ENCODE measurements at regions not wholly inside any gene's neighbourhood (a gene's known extent, or its start where the extent isn't known, plus 50 kb on each side); places are given as distances from the start of the nearest gene placed in this dataset.
"Not testable (repeated sequence)": the region's sequence is repeated elsewhere in the genome, so short reads cannot be mapped to it uniquely, and the experiment has no call there.

GRCh38 chr5:60055168-60055567 is 161.6 kb upstream of the PDE4D start:
- CTCF ChIA-PET = no interaction called here

GRCh38 chr5:60041996-60042664 is 148.6 kb upstream of the PDE4D start:
- CTCF ChIA-PET; FAIRE-seq; H3K27me3 ChIP-seq (ENCODE audit: control insufficient read depth in 2 of 2, insufficient read depth in 2 of 2, low read length in 2 of 2); POLR2A ChIA-PET; H4K20me1 ChIP-seq (replicated peaks; ENCODE audit: control insufficient read depth, extremely low read depth, insufficient read depth, low read length); H3K36me3 ChIP-seq (ENCODE audit: control insufficient read depth in 2 of 2, extremely low read depth in 1 of 2, insufficient read depth in 2 of 2, low read length in 2 of 2); H3K79me2 ChIP-seq (ENCODE audit: control insufficient read depth, insufficient read depth, low read length); DNase-seq (ENCODE audit: low read depth, low spot score); H3K9ac ChIP-seq (replicated peaks; ENCODE audit: extremely low read depth, insufficient read depth, low read length); dilution Hi-C loops (cut with MboI; ENCODE audit: extremely low pct_ligation_motif_present, low sequenced_read_pairs); H3K9me3 ChIP-seq (replicated peaks; ENCODE audit: control insufficient read depth, insufficient read depth, low read length); H3K4me1 ChIP-seq (ENCODE audit: control insufficient read depth, extremely low read depth, insufficient read depth, low read length); H2AFZ ChIP-seq (ENCODE audit: low read depth, low read length); H3K4me2 ChIP-seq (ENCODE audit: insufficient read depth, low read length); intact Hi-C loops (cut with micrococcal nuclease); H3K9me1 ChIP-seq (replicated peaks; ENCODE audit: control insufficient read depth, extremely low read depth, insufficient read depth, low read length); H3K27ac ChIP-seq (ENCODE audit: insufficient read depth, low read depth, low read length); H3K4me3 ChIP-seq (replicated peaks in 1 of 3; ENCODE audit: insufficient read depth in 1 of 3, low read depth in 1 of 3, low read length in 3 of 3); BruUV-seq (replicated peaks): not testable (repeated sequence)

More at GRCh38 chr5:60055168-60055567, 161.6 kb upstream of the PDE4D start:
- no peaks in the 10 kb centered on the region for H3K27me3 ChIP-seq (ENCODE audit: control insufficient read depth in 2 of 2, insufficient read depth in 2 of 2, low read length in 2 of 2)
- no peaks in the 10 kb centered on the region for H3K79me2 ChIP-seq (ENCODE audit: control insufficient read depth, insufficient read depth, low read length)
- no peak overlapping the region for H3K27ac ChIP-seq (ENCODE audit: insufficient read depth, low read depth, low read length)
- H3K9ac ChIP-seq (replicated peaks; ENCODE audit: extremely low read depth, insufficient read depth, low read length) = no peak overlapping the region
- H3K9me3 ChIP-seq (replicated peaks; ENCODE audit: control insufficient read depth, insufficient read depth, low read length) = no peaks in the 10 kb centered on the region
- H4K20me1 ChIP-seq (replicated peaks; ENCODE audit: control insufficient read depth, extremely low read depth, insufficient read depth, low read length) = no peaks in the 10 kb centered on the region
- no peaks in the 10 kb centered on the region for H3K36me3 ChIP-seq (ENCODE audit: control insufficient read depth in 2 of 2, extremely low read depth in 1 of 2, insufficient read depth in 2 of 2, low read length in 2 of 2)
- no peak for DNase-seq (ENCODE audit: low read depth, low spot score)
- H3K4me1 ChIP-seq (ENCODE audit: control insufficient read depth, extremely low read depth, insufficient read depth, low read length) = no peaks in the 10 kb centered on the region
- H2AFZ ChIP-seq (ENCODE audit: low read depth, low read length) = no peak overlapping the region
- no TSS peak for BruUV-seq (replicated peaks)
- no peak for TF ChIP-seq EZH2 (IDR thresholded peaks at IDR 0.05; ENCODE audit: borderline replicate concordance, low read depth, low read length, severe bottlenecking)
- TF ChIP-seq POLR2AphosphoS5 (IDR thresholded peaks at IDR 0.05; ENCODE audit: insufficient read depth, low read depth, low read length) = no peak
- TF ChIP-seq POLR2A (IDR thresholded peaks at IDR 0.05; ENCODE audit: low read depth, low read length) = no peak
- TF ChIP-seq GATA2 (IDR thresholded peaks at IDR 0.05; ENCODE audit: insufficient read depth, insufficient read length, low read depth, low read length) = no peak
- TF ChIP-seq MAX (IDR thresholded peaks at IDR 0.05; ENCODE audit: insufficient read depth, insufficient read length) = no peak
- no peak for TF ChIP-seq MYC (IDR thresholded peaks at IDR 0.05; ENCODE audit: low read depth, low read length)
- TF ChIP-seq JUN (IDR thresholded peaks at IDR 0.05; ENCODE audit: borderline replicate concordance, insufficient read depth, insufficient read length, low read depth) = no peak
- no peak for TF ChIP-seq CTCF (IDR thresholded peaks at IDR 0.05; ENCODE audit: extremely low read depth in 1 of 2, insufficient read depth in 1 of 2, low read depth in 1 of 2, low read length in 2 of 2)
- no peak for TF ChIP-seq FOS (IDR thresholded peaks at IDR 0.05; ENCODE audit: borderline replicate concordance, insufficient read depth, low read length)
- H3K9me1 ChIP-seq (replicated peaks; ENCODE audit: control insufficient read depth, extremely low read depth, insufficient read depth, low read length) = no peaks in the 10 kb centered on the region
- H3K4me3 ChIP-seq (replicated peaks in 1 of 3; ENCODE audit: insufficient read depth in 1 of 3, low read depth in 1 of 3, low read length in 3 of 3) = no peak overlapping the region
- dilution Hi-C loops (cut with MboI; ENCODE audit: extremely low pct_ligation_motif_present, low sequenced_read_pairs) (no loop called here), intact Hi-C loops (cut with micrococcal nuclease) (no loop called here)
- H3K4me2 ChIP-seq (ENCODE audit: insufficient read depth, low read length) = no peak overlapping the region
- POLR2A ChIA-PET = no interaction called here
- no peak for FAIRE-seq

- H2AFZ ChIP-seq (ENCODE audit: low read depth, low read length); H3K4me2 ChIP-seq (ENCODE audit: insufficient read depth, low read length); intact Hi-C loops (cut with micrococcal nuclease); H3K27ac ChIP-seq (ENCODE audit: insufficient read depth, low read depth, low read length); dilution Hi-C loops (cut with MboI; ENCODE audit: extremely low pct_ligation_motif_present, low sequenced_read_pairs); H3K79me2 ChIP-seq (ENCODE audit: control insufficient read depth, insufficient read depth, low read length); H3K9ac ChIP-seq (replicated peaks; ENCODE audit: extremely low read depth, insufficient read depth, low read length); H3K36me3 ChIP-seq (ENCODE audit: control insufficient read depth in 2 of 2, extremely low read depth in 1 of 2, insufficient read depth in 2 of 2, low read length in 2 of 2); FAIRE-seq; POLR2A ChIA-PET; H3K27me3 ChIP-seq (ENCODE audit: control insufficient read depth in 2 of 2, insufficient read depth in 2 of 2, low read length in 2 of 2); H3K9me3 ChIP-seq (replicated peaks; ENCODE audit: control insufficient read depth, insufficient read depth, low read length); H3K4me3 ChIP-seq (replicated peaks in 1 of 3; ENCODE audit: insufficient read depth in 1 of 3, low read depth in 1 of 3, low read length in 3 of 3); CTCF ChIA-PET; H3K4me1 ChIP-seq (ENCODE audit: control insufficient read depth, extremely low read depth, insufficient read depth, low read length); H3K9me1 ChIP-seq (replicated peaks; ENCODE audit: control insufficient read depth, extremely low read depth, insufficient read depth, low read length); BruUV-seq (replicated peaks); DNase-seq (ENCODE audit: low read depth, low spot score); H4K20me1 ChIP-seq (replicated peaks; ENCODE audit: control insufficient read depth, extremely low read depth, insufficient read depth, low read length): not testable (repeated sequence)
These were observed 148.0 kb upstream of the PDE4D start for GRCh38 chr5:60041508-60041907.

Data from endothelial cell of umbilical vein (primary cell).